Thyroid gland (tissue), 4 donors: ENCODE measurements at regions not wholly inside any gene's neighbourhood (a gene's known extent, or its start where the extent isn't known, plus 50 kb on each side); places are given as distances from the start of the nearest gene placed in this dataset.
"Not testable (repeated sequence)": the region's sequence is repeated elsewhere in the genome, so short reads cannot be mapped to it uniquely, and the experiment has no call there.

Experiments
- POLR2A ChIP-seq, 2 donors: fragments of 450-650 bp; IDR thresholded peaks; one replicate each; pipeline ENCODE4 v1.6.1; 2017; ENCODE audit warnings: antibody characterized with exemption in 2 of 2, mild to moderate bottlenecking in 2 of 2, moderate library complexity in 1 of 2
- TF ChIP-seq, protein P1 (sequence below), 6 experiments: fragments of 200-600 bp in 3 of 6; fragments of 450-650 bp in 3 of 6; sonication (generic) in 3 of 6; IDR thresholded peaks; one replicate each; pipeline ENCODE4 v1.5.1; 2016 to 2019; ENCODE audit warnings: antibody characterized with exemption in 6 of 6, mild to moderate bottlenecking in 2 of 6, inconsistent platforms in 1 of 6, moderate library complexity in 1 of 6

DNA sequence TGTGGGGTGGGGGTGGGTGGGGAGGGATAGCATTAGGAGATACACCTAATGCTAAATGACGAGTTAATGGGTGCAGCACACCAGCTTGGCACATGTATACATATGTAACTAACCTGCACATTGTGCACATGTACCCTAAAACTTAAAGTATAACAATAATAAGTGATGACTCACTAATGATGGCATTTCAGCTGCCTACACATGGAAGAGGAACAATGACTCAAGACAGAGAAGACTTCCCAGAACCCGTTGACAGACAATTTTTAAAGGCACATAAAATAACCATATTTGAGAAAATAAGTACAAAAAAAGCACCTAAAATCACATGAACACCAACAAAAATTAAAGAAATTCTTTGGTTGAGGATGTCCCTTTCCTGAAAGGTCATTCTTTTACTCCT is 107.3 kb downstream of the FANCF start:
- TF ChIP-seq, protein P1, sequence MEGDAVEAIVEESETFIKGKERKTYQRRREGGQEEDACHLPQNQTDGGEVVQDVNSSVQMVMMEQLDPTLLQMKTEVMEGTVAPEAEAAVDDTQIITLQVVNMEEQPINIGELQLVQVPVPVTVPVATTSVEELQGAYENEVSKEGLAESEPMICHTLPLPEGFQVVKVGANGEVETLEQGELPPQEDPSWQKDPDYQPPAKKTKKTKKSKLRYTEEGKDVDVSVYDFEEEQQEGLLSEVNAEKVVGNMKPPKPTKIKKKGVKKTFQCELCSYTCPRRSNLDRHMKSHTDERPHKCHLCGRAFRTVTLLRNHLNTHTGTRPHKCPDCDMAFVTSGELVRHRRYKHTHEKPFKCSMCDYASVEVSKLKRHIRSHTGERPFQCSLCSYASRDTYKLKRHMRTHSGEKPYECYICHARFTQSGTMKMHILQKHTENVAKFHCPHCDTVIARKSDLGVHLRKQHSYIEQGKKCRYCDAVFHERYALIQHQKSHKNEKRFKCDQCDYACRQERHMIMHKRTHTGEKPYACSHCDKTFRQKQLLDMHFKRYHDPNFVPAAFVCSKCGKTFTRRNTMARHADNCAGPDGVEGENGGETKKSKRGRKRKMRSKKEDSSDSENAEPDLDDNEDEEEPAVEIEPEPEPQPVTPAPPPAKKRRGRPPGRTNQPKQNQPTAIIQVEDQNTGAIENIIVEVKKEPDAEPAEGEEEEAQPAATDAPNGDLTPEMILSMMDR (IDR thresholded peaks at IDR 0.05) = not testable (repeated sequence)
- TF ChIP-seq POLR2A (IDR thresholded peaks at IDR 0.05) = not testable (repeated sequence)
